ENCODE measurements at regions not wholly inside any gene's neighbourhood (a gene's known extent, or its start where the extent isn't known, plus 50 kb on each side); places are given as distances from the start of the nearest gene placed in this dataset.
"Not testable (repeated sequence)": the region's sequence is repeated elsewhere in the genome, so short reads cannot be mapped to it uniquely, and the experiment has no call there.

DNA sequence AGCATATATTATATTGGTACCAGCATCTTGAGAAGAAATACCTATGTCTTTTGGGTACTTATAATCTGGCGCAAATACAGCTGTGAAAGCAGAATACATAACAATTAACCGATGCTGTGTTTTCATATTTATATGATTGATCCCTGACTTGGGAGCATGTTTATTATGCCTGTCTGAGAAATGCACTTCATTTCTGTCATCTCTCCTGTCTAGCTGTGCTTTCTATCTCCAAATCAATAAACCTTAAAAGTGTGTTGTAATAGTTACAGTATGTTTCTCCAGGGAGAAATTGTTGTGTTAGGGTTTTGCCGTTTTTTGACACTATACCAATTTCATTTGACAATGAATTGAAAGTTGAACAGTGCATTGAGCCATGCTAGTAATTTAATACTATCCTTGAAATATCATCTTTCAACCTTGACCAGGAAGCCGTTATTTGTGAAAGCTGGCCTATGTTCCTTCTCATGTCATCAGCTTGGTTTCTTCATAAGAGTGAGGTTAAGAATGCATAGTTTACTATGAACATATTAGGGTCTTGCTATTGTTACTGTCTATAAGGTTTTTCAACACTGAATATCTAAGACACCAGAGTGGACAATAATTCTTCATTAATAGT is 206.2 kb upstream of the PCDH18 start:
- no peak for DNase-seq
- H3K27me3 Mint-ChIP-seq (ENCODE audit: low read depth in 3 of 3), result peaks cover 0 to 2% (median 0%) of the 10 kb centered on the region in 3 donors
- H3K4me1 Mint-ChIP-seq, result no peaks in the 10 kb centered on the region
- peaks cover 7 to 27% (median 14%) of the 10 kb centered on the region in 6 donors for H3K9me3 Mint-ChIP-seq
- H3K36me3 Mint-ChIP-seq, result no peaks in the 10 kb centered on the region
- no peak overlapping the region for H3K4me3 Mint-ChIP-seq
- no peak overlapping the region for H3K27ac Mint-ChIP-seq

DNA sequence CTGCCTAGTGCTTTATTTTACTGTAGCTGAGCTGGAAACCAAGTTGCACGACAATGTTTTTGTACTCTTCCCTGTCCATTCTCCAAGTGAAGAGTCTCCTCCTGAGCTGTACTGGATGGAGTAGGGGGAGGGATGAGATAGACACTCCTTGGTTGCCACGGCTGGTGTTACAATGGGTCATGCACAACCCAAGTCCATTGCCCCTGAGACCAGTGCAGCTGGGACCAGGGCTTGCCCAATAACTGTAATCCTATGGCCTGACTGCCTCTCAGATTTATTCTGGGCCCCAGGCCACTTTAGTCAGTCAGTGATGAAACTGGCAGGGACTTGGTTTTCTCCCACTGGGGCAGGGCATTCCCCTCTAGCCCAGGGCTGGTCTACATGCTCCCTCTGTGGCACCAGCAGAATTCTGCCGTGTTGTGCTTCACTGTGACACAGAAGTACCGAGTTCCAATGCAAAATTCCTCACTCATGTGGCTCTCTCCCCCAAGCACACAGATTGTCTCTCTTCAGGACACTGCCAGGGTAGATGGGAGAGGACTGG is 203.3 kb upstream of the PCDH18 start:
- no peak overlapping the region for H3K4me3 Mint-ChIP-seq
- H3K9me3 Mint-ChIP-seq, result peaks cover 14 to 43% (median 21%) of the 10 kb centered on the region in 6 donors
- peaks cover 0 to 2% (median 0%) of the 10 kb centered on the region in 3 donors for H3K27me3 Mint-ChIP-seq (ENCODE audit: low read depth in 3 of 3)
- no peak overlapping the region for H3K27ac Mint-ChIP-seq
- no peak for DNase-seq
- no peaks in the 10 kb centered on the region for H3K36me3 Mint-ChIP-seq
- H3K4me1 Mint-ChIP-seq, result no peaks in the 10 kb centered on the region

DNA sequence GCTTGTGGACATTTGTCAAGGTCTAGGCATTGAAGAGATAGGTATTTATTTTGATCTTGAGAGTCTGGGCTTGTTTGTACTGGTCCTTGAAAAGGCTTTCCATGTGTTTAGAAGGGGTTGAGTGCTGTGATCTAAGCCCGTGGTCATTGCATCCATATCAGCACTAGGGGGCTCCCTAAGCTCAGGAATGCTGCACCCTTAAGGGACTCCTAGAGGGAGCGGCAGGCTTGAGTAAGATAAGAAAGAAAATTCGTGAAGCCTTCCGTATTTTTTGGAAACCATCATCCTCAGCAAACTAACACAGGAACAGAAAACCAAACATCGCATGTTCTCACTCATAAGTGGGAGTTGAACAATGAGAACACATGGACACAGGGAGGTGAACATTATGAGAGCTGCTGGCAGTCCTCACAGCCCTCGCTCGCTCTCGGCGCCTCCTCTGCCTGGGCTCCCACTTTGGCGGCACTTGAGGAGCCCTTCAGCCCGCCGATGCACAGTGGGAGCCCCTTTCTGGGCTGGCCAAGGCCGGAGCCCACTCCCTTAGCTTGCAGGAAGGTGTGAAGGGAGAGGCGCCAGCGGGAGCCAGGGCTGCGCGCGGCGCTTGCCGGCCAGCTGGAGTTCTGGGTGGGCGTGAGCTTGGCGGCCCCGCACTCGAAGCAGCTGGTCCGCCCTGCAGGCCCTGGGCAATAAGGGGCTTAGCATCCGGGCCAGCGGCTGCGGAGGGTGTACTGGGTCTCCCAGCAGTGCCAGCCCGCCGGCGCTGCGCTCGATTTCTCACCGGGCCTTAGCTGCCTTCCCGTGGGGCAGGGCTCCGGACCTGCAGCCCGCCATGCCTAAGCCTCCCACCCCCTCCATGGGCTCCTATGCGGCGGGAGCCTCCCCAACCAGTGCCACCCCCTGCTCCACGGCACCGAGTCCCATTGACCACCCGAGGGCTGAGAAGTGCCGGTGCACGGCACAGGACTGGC is 201.2 kb upstream of the PCDH18 start:
- not testable (repeated sequence) for H3K4me1 Mint-ChIP-seq; H3K27ac Mint-ChIP-seq; H3K36me3 Mint-ChIP-seq; DNase-seq; H3K4me3 Mint-ChIP-seq; H3K27me3 Mint-ChIP-seq (ENCODE audit: low read depth in 3 of 3)
- H3K9me3 Mint-ChIP-seq, result peaks cover 10 to 44% (median 27%) of the 10 kb centered on the region in 6 donors

DNA sequence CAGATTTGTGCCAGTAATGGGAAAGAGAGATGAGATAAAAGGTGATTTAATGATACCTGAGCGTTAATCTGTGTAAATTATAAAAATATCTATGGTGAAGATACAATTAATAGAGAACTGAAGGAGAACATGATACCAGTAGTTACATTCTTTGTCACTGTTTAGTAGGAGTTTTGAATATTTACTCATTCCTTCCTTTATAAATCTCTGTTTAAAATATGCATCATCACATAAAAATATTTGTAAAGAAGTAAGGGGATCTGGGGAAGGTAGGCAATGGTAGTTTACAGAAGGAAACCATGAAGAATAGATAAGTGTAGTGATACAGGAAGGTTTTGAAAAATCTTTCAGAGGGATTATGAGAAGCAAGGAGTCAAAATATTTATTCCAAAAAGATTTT is 190.6 kb upstream of the PCDH18 start:
- Mint-ChIP-seq H3K9me3 (peaks cover 0 to 17% (median 4%) of the 10 kb centered on the region in 6 donors), H3K27me3 (ENCODE audit: low read depth in 3 of 3) (peaks cover 0 to 2% (median under 1%) of the 10 kb centered on the region in 3 donors), H3K36me3 (no peaks in the 10 kb centered on the region), H3K4me1 (no peaks in the 10 kb centered on the region), H3K27ac (no peak overlapping the region), H3K4me3 (no peak overlapping the region)
- DNase-seq, result no peak

DNA sequence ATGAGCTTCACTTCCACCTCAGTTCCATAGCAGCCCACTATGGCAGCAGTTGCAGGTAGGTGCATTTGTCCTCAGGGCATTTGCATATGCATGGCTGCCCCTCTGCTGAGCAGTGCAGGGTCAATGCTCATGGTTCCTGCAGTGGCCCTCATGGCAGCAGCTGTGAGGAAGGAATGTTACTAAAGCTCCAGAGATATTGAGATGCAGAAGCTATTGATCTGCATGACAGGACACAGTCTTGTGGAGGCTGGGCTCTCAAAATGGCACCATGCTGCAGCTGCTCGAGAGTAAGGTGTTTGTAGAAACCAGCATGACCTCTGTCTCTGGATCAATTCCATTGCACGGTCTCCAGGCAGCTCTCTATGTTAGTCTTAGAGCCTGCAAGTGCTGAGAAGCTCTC is 179.2 kb upstream of the PCDH18 start:
- H3K27me3 Mint-ChIP-seq (ENCODE audit: low read depth in 3 of 3), result peaks cover 0 to 2% (median 0%) of the 10 kb centered on the region in 3 donors
- no peak for DNase-seq
- no peak overlapping the region for H3K27ac Mint-ChIP-seq
- no peak overlapping the region for H3K4me3 Mint-ChIP-seq
- peaks cover 0 to 4% (median 3%) of the 10 kb centered on the region in 3 donors for H3K36me3 Mint-ChIP-seq
- H3K4me1 Mint-ChIP-seq, result no peaks in the 10 kb centered on the region
- H3K9me3 Mint-ChIP-seq, result peaks cover 0 to 32% (median 18%) of the 10 kb centered on the region in 6 donors

DNA sequence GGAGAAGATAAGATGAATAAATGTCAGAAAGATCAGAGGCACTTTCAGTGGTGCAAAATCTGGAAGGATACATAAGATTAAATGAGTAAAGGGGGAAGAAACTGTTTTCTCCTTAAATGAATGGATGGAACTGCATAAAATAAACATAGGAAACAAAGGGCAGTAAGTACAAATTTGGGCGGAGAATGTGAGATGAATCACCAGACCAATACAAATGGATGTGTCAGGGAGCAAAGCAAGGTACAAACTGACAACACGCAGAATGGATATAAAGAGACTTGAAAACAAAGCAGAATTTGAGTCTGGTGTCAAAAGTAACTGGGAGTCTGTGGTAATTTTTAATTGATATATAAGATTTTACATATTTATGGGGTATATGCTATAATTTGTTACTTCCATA is 175.3 kb upstream of the PCDH18 start:
- Mint-ChIP-seq H3K9me3 (peaks cover 2 to 29% (median 14%) of the 10 kb centered on the region in 6 donors), H3K4me1 (no peaks in the 10 kb centered on the region), H3K27me3 (ENCODE audit: low read depth in 3 of 3) (peaks cover 0 to 2% (median 0%) of the 10 kb centered on the region in 3 donors), H3K27ac (no peak overlapping the region), H3K36me3 (peaks cover 0 to 4% (median 3%) of the 10 kb centered on the region in 3 donors), H3K4me3 (no peak overlapping the region)
- DNase-seq, result no peak

DNA sequence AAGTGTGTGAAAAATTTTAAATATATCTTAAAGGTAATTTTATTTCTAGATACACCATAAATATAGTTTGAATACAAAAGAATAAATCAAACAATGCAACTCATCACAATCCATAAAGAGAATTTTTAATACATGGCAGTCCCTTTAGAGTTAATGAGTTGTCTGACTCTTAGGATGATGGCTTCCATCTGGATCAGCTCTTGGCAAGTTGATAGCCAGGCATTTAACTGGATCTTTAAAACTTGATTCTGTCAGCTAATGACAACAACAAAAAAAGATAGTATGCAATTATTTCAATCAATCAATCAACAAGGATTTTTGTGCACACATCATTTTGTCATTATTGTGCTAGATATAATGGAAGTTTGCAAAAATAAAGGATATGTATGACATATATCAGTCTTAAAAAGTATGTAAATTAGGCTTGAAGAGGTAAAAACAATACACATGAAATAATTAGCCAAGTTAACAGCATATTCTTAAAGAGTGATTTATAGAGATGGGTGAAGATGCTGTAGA is 174.9 kb upstream of the PCDH18 start:
- peaks cover 0 to 4% (median 3%) of the 10 kb centered on the region in 3 donors for H3K36me3 Mint-ChIP-seq
- H3K27me3 Mint-ChIP-seq (ENCODE audit: low read depth in 3 of 3), result peaks cover 0 to 2% (median 0%) of the 10 kb centered on the region in 3 donors
- H3K4me3 Mint-ChIP-seq, result no peak overlapping the region
- peaks cover 2 to 27% (median 13%) of the 10 kb centered on the region in 6 donors for H3K9me3 Mint-ChIP-seq
- no peak overlapping the region for H3K27ac Mint-ChIP-seq
- no peak for DNase-seq
- no peaks in the 10 kb centered on the region for H3K4me1 Mint-ChIP-seq

DNA sequence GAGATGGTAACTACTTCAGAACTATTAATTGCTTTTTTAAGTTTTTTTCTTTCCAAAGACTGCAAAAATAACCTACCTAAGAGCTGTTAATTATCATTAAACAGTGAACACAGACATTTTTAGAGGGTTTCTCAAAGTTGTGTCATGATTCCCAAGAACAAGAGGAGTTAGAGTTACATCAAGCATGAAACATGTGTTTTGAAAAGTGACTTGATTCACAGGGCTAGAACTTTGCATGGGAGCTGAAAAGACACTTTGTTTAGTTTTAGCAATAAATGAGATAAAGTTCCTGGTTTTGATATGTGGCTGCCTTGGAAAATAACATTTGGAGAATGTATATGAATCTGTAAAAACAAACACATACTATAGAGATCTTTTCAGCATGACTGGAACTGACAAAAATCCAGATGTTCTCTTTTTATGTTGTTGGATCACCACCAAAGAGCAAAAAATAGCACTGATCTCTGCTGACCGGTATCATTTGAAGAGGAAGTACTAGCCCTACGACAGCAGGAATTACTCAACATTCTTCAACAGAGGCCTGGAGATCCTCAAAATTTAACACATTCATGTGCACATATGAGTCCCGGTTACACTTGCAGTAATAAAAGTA is 173.0 kb upstream of the PCDH18 start:
- no peak overlapping the region for H3K27ac Mint-ChIP-seq
- H3K36me3 Mint-ChIP-seq, result peaks cover 0 to 3% (median 0%) of the 10 kb centered on the region in 3 donors
- peaks cover 0 to 2% (median 0%) of the 10 kb centered on the region in 3 donors for H3K27me3 Mint-ChIP-seq (ENCODE audit: low read depth in 3 of 3)
- H3K4me1 Mint-ChIP-seq, result no peaks in the 10 kb centered on the region
- H3K9me3 Mint-ChIP-seq, result peaks cover 3 to 31% (median 20%) of the 10 kb centered on the region in 6 donors
- DNase-seq, result no peak
- H3K4me3 Mint-ChIP-seq, result no peak overlapping the region

DNA sequence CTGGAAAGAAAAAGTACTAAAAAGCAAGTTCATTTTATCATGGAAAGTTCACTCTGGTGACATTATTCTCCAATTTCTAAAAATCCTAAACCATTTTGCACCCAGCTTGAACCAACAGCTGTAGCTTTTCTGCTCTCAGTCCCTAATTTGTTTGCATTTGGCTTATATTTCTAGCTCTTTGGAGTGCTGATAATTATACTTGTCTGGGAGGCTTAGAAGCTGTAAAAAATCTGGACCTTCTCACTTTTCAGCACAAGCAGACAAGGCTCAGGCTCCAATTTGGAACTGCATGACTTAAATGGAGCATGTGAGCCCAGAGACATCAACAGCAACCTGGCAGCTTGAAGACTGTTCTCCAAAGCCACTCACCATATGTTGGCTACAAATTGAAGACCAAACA is 170.9 kb upstream of the PCDH18 start:
- Mint-ChIP-seq H3K9me3 (peaks cover 3 to 42% (median 23%) of the 10 kb centered on the region in 6 donors), H3K4me3 (no peak overlapping the region), H3K4me1 (no peaks in the 10 kb centered on the region), H3K27ac (no peak overlapping the region), H3K27me3 (ENCODE audit: low read depth in 3 of 3) (peaks cover 0 to 2% (median 0%) of the 10 kb centered on the region in 3 donors), H3K36me3 (peaks cover 0 to 8% (median 0%) of the 10 kb centered on the region in 3 donors)
- DNase-seq, result no peak

DNA sequence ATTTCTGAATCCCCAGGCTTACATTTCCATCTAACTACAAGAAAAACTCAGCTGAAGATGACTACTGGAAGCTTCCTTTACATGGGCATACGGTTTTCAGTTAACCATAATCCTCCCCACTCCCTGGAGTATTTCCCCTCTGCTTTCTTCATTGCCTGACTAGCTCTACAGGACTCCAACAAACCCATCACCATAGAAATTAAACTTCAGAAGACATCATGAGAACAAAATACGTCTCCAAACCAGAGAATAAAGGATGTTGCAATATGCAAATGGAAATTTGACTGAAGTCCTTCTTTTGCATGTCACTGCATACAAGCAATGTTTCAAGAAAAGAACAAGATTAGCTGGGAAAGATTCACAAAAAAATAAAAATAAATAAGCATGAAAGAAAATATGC is 170.2 kb upstream of the PCDH18 start:
- H3K4me1 Mint-ChIP-seq, result no peaks in the 10 kb centered on the region
- H3K27ac Mint-ChIP-seq, result no peak overlapping the region
- H3K4me3 Mint-ChIP-seq, result no peak overlapping the region
- peaks cover 3 to 48% (median 23%) of the 10 kb centered on the region in 6 donors for H3K9me3 Mint-ChIP-seq
- peaks cover 0 to 9% (median 0%) of the 10 kb centered on the region in 3 donors for H3K36me3 Mint-ChIP-seq
- DNase-seq, result no peak
- H3K27me3 Mint-ChIP-seq (ENCODE audit: low read depth in 3 of 3), result peaks cover 0 to under 1% (median 0%) of the 10 kb centered on the region in 3 donors

DNA sequence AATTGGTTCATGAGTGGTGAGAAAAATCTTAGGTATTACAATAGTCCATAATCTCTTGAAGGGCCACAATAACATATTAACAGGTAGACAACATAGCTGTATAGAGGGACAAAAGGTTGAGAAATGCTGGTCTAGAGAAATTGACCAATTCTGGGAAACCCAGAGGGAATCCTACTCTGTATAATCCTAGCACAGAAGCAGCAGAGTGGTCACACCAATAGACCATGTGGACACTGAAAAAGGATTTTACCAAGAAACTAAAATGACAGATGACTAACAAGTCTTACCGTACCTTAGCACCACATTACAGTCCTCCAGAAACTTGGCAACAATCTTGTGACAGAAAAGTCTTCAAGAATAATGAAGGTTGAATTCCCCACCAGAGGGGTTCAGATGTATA is 169.1 kb upstream of the PCDH18 start:
- peaks cover 0 to 9% (median 0%) of the 10 kb centered on the region in 3 donors for H3K36me3 Mint-ChIP-seq
- H3K4me1 Mint-ChIP-seq, result no peaks in the 10 kb centered on the region
- H3K9me3 Mint-ChIP-seq, result peaks cover 3 to 53% (median 23%) of the 10 kb centered on the region in 6 donors
- no peaks in the 10 kb centered on the region for H3K27me3 Mint-ChIP-seq (ENCODE audit: low read depth in 3 of 3)
- DNase-seq, result no peak
- no peak overlapping the region for H3K4me3 Mint-ChIP-seq
- no peak overlapping the region for H3K27ac Mint-ChIP-seq

DNA sequence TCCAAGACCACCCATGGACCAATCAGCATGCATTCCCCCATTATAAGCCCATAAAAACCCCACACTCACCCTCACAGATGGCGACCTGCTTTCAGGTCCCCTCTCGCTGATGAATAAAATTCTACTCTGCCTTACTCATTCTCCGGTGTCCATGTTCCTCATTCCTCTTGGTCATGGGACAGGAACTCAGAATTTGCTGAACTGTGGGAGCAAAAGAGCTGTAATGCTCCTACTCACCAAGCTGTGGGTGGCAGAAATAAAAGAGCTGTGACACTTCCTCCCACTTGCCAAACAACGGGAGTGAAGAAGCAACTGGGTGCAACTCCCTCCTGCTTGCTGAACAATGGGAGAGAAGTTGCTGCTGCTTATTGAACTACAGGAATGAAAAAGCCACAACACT is 168.5 kb upstream of the PCDH18 start:
- peaks cover 3 to 48% (median 23%) of the 10 kb centered on the region in 6 donors for H3K9me3 Mint-ChIP-seq
- no peak overlapping the region for H3K27ac Mint-ChIP-seq
- no peaks in the 10 kb centered on the region for H3K27me3 Mint-ChIP-seq (ENCODE audit: low read depth in 3 of 3)
- no peak overlapping the region for H3K4me3 Mint-ChIP-seq
- H3K36me3 Mint-ChIP-seq, result peaks cover 0 to 9% (median 0%) of the 10 kb centered on the region in 3 donors
- H3K4me1 Mint-ChIP-seq, result no peaks in the 10 kb centered on the region
- DNase-seq, result no peak

DNA sequence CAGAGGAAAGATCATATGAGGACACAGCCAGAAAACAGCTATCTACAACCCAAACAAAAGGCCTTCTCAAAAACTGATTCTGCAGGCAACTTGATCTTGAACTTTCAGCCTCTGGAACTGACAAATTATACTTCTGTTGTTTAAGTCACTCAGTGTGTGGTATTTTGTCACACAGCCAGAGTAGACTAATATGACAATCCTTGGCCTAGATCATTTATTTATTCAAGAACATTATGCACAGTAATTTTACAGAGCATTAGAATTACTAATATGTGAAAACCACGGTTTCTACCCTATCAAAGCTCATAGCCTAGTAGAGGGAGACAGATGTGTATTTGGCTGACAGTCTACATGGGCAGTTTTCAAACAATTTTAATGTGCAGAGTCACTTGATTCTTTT is 167.8 kb upstream of the PCDH18 start:
- Mint-ChIP-seq H3K27ac (no peak overlapping the region), H3K9me3 (peaks cover 3 to 48% (median 28%) of the 10 kb centered on the region in 6 donors), H3K27me3 (ENCODE audit: low read depth in 3 of 3) (no peaks in the 10 kb centered on the region), H3K4me3 (no peak overlapping the region), H3K36me3 (peaks cover 0 to 9% (median 0%) of the 10 kb centered on the region in 3 donors), H3K4me1 (no peaks in the 10 kb centered on the region)
- DNase-seq, result no peak
